Activated CD8-positive, alpha-beta T cell treated with anti-CD3 and anti-CD28 coated beads for 36 hours (primary cell): ENCODE measurements at regions not wholly inside any gene's neighbourhood (a gene's known extent, or its start where the extent isn't known, plus 50 kb on each side); places are given as distances from the start of the nearest gene placed in this dataset.

Experiments
- ATAC-seq: fragments of 200-7000 bp; cut with Tn5 transposase; one replicate; pipeline ENCODE4 v1.10.0; 2021; ENCODE audit warnings: mild to moderate bottlenecking, moderate library complexity
- CTCF ChIA-PET: fragments of 350-600 bp; sonication (Branson Sonifier 250); formaldehyde crosslinking; loops from one replicate; lab custom pipeline; 2021; ENCODE audit warnings: antibody characterized with exemption; lab: Charles Lee
- POLR2A ChIA-PET: fragments of 350-600 bp; sonication (Branson Sonifier 250); formaldehyde crosslinking; loops from one replicate; lab custom pipeline; 2021; ENCODE audit warnings: antibody characterized with exemption; lab: Charles Lee
- DNase-seq: peaks from one replicate; pipeline ENCODE4 v3.0.0-alpha.2; 2020
- H3K27ac Mint-ChIP-seq: one replicate; pipeline ENCODE4 v1.8.0; 2021; ENCODE audit warnings: mild to moderate bottlenecking, mixed read lengths
- H3K27me3 Mint-ChIP-seq: one replicate; pipeline ENCODE4 v1.8.0; 2021; ENCODE audit warnings: mixed read lengths
- H3K36me3 Mint-ChIP-seq: one replicate; pipeline ENCODE4 v1.8.0; 2021; ENCODE audit warnings: low read depth, mixed read lengths
- H3K4me1 Mint-ChIP-seq: one replicate; pipeline ENCODE4 v1.8.0; 2021; ENCODE audit warnings: low read depth, mixed read lengths
- H3K4me3 Mint-ChIP-seq: one replicate; pipeline ENCODE4 v1.8.0; 2021; ENCODE audit warnings: mild to moderate bottlenecking, moderate library complexity, mixed read lengths
- H3K9me3 Mint-ChIP-seq: one replicate; pipeline ENCODE4 v1.8.0; 2021; ENCODE audit warnings: mixed read lengths
- intact Hi-C: fragments of 100-400 bp; cut with micrococcal nuclease; formaldehyde crosslinking; loops from one replicate; pipeline ENCODE4 v1.10.0; 2022
- TF ChIP-seq, protein P1 (sequence below): fragments of 200-600 bp; IDR thresholded peaks from one replicate; pipeline ENCODE4 v1.8.0; 2022; ENCODE audit warnings: antibody characterized with exemption, mild to moderate bottlenecking

DNA sequence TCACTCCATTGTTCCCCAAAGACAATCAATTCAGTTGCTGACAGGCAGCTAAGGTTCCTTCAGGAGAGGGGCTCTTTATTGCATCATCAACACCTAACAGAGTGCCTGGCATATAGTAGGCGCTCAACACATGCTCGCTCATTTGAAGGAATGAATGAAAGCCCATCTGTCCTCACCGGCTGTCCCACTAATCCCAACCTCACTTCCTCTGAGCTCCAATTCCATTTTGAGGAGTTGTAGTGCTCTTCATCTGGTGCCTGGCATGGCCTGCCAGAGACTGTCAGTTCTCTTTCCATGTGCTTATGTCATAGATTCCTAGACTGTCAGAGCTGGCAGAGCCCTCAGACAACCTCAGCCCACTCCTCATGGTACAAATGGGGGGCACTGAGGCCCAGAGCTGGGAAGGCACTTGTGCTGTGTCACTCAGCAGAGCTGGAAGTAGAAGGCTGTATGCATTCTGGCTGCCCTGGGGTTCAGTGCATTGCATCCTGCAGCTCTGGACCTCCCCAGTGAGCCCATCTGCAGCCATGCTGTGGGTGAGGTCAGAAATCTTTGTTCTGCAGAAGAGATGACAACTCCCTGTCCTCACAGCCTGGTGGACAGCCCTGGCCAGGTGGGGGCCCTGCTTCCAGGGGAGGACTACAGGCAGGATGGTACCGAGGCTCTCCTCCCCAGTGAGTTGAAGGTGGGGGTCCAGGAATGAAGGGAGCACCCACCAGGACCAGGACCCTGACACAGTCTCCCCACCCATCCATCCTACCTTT, 134.9 kb upstream of the PJA1 start:
- no peak overlapping the region for H3K4me3 Mint-ChIP-seq
- no peak for DNase-seq
- no peaks in the 10 kb centered on the region for H3K9me3 Mint-ChIP-seq
- no peaks in the 10 kb centered on the region for H3K4me1 Mint-ChIP-seq
- intact Hi-C loops = no loop called here
- no peak overlapping the region for H3K27ac Mint-ChIP-seq
- ATAC-seq = no peak
- TF ChIP-seq, protein P1, sequence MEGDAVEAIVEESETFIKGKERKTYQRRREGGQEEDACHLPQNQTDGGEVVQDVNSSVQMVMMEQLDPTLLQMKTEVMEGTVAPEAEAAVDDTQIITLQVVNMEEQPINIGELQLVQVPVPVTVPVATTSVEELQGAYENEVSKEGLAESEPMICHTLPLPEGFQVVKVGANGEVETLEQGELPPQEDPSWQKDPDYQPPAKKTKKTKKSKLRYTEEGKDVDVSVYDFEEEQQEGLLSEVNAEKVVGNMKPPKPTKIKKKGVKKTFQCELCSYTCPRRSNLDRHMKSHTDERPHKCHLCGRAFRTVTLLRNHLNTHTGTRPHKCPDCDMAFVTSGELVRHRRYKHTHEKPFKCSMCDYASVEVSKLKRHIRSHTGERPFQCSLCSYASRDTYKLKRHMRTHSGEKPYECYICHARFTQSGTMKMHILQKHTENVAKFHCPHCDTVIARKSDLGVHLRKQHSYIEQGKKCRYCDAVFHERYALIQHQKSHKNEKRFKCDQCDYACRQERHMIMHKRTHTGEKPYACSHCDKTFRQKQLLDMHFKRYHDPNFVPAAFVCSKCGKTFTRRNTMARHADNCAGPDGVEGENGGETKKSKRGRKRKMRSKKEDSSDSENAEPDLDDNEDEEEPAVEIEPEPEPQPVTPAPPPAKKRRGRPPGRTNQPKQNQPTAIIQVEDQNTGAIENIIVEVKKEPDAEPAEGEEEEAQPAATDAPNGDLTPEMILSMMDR = no peak
- H3K27me3 Mint-ChIP-seq = peaks cover 12% of the 10 kb centered on the region
- no peaks in the 10 kb centered on the region for H3K36me3 Mint-ChIP-seq
- CTCF ChIA-PET = no interaction called here
- POLR2A ChIA-PET = no interaction called here

DNA sequence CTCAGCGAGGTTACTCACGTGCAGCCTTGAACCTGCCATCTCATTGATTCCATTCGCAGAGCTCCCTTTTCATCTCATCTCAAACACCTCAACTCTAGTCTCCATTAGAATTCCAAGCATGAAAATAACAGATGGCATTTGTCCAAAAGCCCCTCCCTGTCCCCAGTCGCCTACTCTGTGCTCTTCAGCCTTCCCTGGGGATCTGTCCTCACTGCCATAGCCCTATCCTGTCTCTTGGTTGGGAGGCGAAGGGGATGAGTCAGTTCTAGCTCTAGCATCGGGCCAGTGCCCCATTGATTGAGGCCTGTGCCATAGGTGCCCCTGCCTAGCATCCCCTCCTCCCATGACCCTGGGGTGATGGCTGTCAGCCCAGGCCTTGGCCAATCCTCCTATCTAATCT, 134.0 kb upstream of the PJA1 start:
- no peaks in the 10 kb centered on the region for H3K9me3 Mint-ChIP-seq
- H3K4me1 Mint-ChIP-seq = no peaks in the 10 kb centered on the region
- DNase-seq (no peak), ATAC-seq (no peak)
- no peak overlapping the region for H3K4me3 Mint-ChIP-seq
- ChIA-PET CTCF (no interaction called here), POLR2A (no interaction called here)
- no peak overlapping the region for H3K27ac Mint-ChIP-seq
- H3K36me3 Mint-ChIP-seq = no peaks in the 10 kb centered on the region
- intact Hi-C loops = no loop called here
- H3K27me3 Mint-ChIP-seq = peaks cover 8% of the 10 kb centered on the region
- TF ChIP-seq, protein P1 = no peak

DNA sequence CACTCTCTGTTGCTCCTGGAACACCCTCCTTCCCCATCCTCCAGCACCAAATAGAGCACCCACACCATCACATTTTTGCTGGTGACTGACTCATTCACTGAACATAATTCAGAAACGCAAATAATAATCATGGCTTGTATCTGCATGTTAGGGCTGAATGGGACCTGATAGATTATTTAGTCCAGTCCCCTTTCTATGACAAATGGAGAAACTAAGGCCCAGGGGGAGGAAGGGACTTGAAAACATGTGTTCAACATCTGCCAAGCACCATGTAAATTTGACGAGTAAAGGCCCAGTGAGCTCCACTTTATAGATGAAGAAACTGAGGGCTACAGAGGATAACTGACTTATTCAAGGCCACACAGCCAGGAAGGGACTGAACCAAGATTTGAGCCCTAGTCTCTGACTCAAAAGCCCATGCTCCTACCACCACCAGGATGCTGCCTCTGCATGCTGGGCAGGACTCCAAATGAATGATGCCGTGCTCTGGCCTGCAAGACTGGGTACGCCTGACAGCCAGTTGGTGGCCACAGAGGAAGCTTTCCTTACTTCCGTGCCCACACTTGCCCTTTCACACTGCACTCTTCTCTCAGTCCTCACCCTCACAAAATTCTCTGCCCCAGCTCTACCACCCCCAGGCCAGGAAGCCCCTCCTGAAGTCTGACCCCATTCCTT, 133.3 kb upstream of the PJA1 start:
- H3K36me3 Mint-ChIP-seq = no peaks in the 10 kb centered on the region
- no peak for ATAC-seq

DNA sequence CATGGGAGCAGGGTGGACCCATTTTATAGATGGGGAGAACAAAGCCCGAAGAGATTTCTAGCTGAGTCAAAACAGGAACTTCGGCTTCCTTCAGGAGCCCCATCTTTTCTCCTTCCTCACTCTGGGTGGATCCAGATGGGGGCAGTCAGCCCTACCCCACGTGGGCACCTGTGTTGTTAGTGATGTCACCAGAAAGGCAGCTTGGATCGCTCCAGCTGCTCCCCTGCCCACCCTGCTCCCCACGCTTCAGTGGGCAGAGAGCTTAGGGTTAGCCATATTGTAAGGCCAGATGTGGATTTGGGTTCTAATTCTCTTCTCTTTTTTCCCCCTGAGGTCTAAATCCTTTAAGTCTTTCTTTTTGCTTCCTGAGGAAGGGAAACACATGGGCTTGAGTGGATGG, 132.3 kb upstream of the PJA1 start:
- H3K4me3 Mint-ChIP-seq = no peak overlapping the region
- TF ChIP-seq, protein P1 = no peak
- POLR2A ChIA-PET = no interaction called here
- H3K4me1 Mint-ChIP-seq = no peaks in the 10 kb centered on the region
- peaks cover 1% of the 10 kb centered on the region for H3K27me3 Mint-ChIP-seq
- H3K27ac Mint-ChIP-seq = no peak overlapping the region
- no peaks in the 10 kb centered on the region for H3K9me3 Mint-ChIP-seq
- H3K36me3 Mint-ChIP-seq = no peaks in the 10 kb centered on the region
- DNase-seq = no peak
- intact Hi-C loops = no loop called here
- no peak for ATAC-seq
- CTCF ChIA-PET = no interaction called here

More for the DNA sequence above, 133.3 kb upstream of the PJA1 start:
- no peaks in the 10 kb centered on the region for H3K4me1 Mint-ChIP-seq
- ChIA-PET CTCF (no interaction called here), POLR2A (no interaction called here)
- peaks cover 3% of the 10 kb centered on the region for H3K27me3 Mint-ChIP-seq
- intact Hi-C loops = no loop called here
- H3K4me3 Mint-ChIP-seq = no peak overlapping the region
- no peaks in the 10 kb centered on the region for H3K9me3 Mint-ChIP-seq
- TF ChIP-seq, protein P1 = no peak
- DNase-seq = no peak
- H3K27ac Mint-ChIP-seq = no peak overlapping the region
